ENCODE measurements at regions not wholly inside any gene's neighbourhood (a gene's known extent, or its start where the extent isn't known, plus 50 kb on each side); places are given as distances from the start of the nearest gene placed in this dataset.

GRCh38 chr3:55413236-55413635, 73.9 kb downstream of the WNT5A start:
- no peak for DNase-seq (ENCODE audit: low spot score)

DNA sequence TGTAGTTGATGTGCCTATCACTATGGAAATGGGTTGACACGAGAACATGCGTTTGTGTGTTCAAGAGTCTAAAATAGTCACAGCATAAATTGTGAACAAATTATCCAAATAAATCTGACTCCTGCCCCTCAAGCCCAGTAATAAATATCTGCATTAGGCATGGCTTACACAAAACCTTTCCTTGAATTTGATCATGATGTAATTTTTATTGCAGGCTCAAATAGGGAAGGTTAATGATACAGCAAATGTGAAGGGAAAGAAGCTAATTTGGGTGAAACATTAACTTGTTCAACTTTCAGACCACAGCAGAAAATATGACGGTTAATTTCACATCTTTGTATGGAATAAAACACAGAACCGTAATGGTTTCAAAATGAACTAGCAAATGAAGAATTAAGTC, 74.6 kb downstream of the WNT5A start:
- DNase-seq (ENCODE audit: low spot score), result no peak

GRCh38 chr3:55409806-55410205, 77.3 kb downstream of the WNT5A start:
- DNase-seq (ENCODE audit: low spot score), result no peak

GRCh38 chr3:55408193-55408826, 78.8 kb downstream of the WNT5A start:
- DNase-seq (ENCODE audit: low spot score), result no peak

DNA sequence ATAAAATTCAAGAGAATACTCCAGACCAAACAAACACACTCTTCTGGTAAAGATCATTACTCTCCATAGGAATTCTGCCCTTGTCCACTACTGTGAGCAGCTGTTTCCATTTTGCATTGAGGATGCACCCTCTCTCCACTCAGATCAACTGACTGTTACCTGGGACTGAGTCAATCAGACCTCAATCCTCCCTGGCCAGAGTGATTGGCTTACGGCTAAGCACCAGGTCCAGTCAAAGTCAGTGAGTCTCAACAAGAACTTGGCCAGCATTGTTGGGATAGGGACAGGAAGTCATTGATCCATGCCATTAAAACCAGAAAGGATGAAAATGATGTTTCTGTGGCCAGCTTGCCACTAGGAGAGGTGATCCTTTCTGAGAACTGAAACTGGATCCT, 79.7 kb downstream of the WNT5A start:
- DNase-seq (ENCODE audit: low spot score), result no peak

DNA sequence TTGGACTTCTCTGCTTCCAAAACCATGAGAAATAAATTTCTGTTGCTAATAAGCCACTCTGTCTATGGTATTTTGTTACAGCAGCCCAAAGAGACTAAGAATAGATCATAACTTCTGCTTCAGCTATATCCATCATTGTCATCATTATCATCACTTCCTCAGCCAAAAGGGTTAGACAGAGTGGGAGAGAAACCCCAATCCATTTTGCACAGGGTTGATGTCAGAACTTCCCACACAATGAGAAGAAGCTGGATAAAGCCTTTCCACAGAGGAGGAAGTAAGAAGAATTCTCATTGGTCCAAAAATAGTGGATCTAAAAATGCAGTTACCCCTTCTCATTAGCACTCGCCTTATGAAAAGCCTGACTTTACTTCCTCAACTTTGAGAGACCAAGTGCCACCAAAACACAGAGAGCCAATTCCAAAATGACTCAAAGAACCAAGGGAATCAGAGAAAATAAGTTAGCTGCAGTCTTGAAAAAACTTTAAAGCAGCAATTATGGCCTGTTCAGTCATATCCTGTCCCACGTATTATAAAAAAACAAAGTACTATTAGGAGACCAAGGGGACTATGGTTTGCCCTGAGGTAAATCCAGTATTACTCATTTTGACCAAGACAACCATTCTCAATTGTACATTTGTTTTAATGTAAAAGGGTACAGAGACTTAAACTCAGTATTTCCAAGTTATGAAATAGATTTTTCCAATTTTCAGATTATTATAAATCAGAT, 80.2 kb downstream of the WNT5A start:
- DNase-seq (ENCODE audit: low spot score), result no peak

- no peak for DNase-seq (ENCODE audit: low spot score)
These were observed 81.7 kb downstream of the WNT5A start for GRCh38 chr3:55405436-55405835.

GRCh38 chr3:55402886-55403609, 84.1 kb downstream of the WNT5A start:
- DNase-seq (ENCODE audit: low spot score), result no peak

- DNase-seq (ENCODE audit: low spot score), result no peak
These were observed 106.5 kb downstream of the WNT5A start for GRCh38 chr3:55380561-55380960.

GRCh38 chr3:55376753-55377347, 110.3 kb downstream of the WNT5A start:
- DNase-seq (ENCODE audit: low spot score), result no peak

- DNase-seq (ENCODE audit: low spot score), result no peak
These were observed 113.7 kb downstream of the WNT5A start for GRCh38 chr3:55373423-55373822.

- no peak for DNase-seq (ENCODE audit: low spot score)
These were observed 116.8 kb downstream of the WNT5A start for GRCh38 chr3:55370272-55370671.

GRCh38 chr3:55369141-55369847, 117.8 kb downstream of the WNT5A start:
- no peak for DNase-seq (ENCODE audit: low spot score)

GRCh38 chr3:55368366-55368765, 118.7 kb downstream of the WNT5A start:
- no peak for DNase-seq (ENCODE audit: low spot score)

- DNase-seq (ENCODE audit: low spot score), result no peak
These were observed 119.7 kb downstream of the WNT5A start for GRCh38 chr3:55367384-55367783.

GRCh38 chr3:55364421-55364820, 122.7 kb downstream of the WNT5A start:
- DNase-seq (ENCODE audit: low spot score), result no peak

DNA sequence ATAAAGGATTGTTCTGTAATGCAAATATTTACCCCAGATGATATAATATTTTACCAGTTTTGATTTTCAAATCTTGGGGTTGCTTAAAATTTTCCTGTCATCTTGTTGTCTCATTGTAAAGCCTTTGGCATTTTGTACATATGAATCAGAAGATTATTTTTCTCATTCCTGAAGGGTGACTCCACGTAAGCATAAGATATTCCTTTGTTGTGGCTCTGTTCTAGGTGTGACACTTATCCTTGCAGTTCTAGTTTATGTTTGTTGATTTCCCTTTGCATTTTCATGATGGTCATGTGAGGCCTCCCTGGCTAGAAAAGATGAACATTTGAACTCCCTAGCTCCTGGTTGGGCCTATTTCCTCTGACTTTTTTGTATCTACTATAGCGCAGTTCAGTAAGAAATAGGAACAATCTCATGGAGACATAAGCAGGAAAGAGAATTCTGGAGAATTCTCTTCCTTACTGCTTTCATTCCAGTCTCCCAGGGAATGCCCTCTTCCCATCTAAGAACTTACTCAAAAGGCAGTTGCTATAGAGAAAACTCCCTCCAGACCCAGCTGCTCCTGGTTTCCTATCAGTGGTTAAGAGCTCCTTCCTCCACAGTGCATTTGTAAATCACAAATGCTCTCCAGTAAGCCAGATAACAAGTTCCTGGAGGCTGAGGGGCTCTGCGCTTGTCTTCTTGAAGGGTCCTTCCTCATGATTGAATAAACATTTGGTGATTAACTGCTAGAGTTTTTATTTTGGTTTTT, 124.7 kb downstream of the WNT5A start:
- DNase-seq (ENCODE audit: low spot score), result no peak

- DNase-seq (ENCODE audit: low spot score), result no peak
These were observed 129.3 kb downstream of the WNT5A start for GRCh38 chr3:55357796-55358195.

DNA sequence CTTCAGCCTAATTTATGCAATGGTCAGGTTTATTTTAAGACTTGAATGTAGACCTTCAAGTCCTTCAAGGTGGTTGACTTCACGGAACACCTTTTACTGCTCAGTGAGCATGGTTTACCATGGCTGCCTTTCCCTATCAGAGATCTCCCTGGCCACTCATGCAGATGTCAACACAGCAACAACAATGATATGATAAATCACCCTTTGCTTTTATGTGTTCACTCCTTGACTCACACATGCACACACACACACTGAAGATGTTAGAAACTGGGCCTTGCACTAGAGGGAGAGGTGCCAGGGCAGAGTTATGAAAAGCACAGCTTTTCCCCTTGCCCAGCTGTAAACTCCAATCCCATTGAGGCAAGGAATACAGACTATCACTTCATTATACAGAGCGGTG, 134.4 kb downstream of the WNT5A start:
- DNase-seq (ENCODE audit: low spot score), result no peak

GRCh38 chr3:55349851-55350250, 137.3 kb downstream of the WNT5A start:
- no peak for DNase-seq (ENCODE audit: low spot score)
